ENCODE measurements at regions not wholly inside any gene's neighbourhood (a gene's known extent, or its start where the extent isn't known, plus 50 kb on each side); places are given as distances from the start of the nearest gene placed in this dataset.

DNA sequence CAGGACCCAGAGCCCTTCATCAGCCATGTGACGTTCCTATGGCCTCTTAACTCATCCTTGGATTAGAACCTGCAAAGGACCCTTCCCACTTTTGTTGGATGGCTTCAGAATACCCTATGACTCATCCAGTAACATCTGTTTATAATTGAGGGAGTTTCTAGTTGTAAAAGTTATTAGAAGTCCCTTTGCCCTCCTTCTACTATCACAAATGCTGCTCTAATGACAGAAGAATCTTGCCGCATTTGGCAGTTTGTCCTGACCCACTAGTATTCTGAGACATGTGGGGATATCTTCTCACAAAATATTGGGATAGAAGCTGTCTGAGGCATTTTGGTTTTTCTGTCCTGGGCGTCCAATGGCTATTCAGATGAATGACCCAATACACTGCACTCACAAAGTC lies 251.8 kb upstream of the TMEM72 start:
- no peak overlapping the region for H2AFZ ChIP-seq (ENCODE audit: low read depth, low read length, severe bottlenecking)
- no peaks in the 10 kb centered on the region for H3K79me2 ChIP-seq (ENCODE audit: insufficient read depth, low read length)
- no peak overlapping the region for H3K27ac ChIP-seq (ENCODE audit: low read depth, low read length)

DNA sequence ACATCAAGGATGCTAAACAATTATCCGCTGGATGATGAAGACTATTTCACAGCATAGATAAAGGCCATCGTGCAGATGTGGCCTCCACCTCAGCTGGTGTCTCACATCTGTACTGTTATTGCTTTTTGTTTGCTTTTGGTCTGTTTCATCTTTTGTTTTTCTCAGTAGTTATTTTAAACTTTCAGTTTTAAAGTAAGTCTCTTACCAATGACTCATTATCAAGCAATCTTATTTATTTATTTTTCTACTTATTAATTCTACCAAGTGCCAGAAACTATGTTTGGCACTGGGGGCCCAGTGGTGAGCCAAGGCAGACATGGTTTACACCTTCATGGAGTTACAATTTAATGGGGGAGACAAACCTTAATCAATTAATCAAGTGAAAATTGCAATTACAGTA lies 250.9 kb upstream of the TMEM72 start:
- Histone ChIP-seq H3K4me3 (ENCODE audit: insufficient read depth, low read length, poor library complexity, severe bottlenecking) (no peak overlapping the region), H3K9me3 (ENCODE audit: insufficient read depth, low read length) (no peaks in the 10 kb centered on the region), H4K20me1 (ENCODE audit: low read depth, low read length) (no peaks in the 10 kb centered on the region), H3K27ac (ENCODE audit: low read depth, low read length) (no peak overlapping the region), H3K27me3 (ENCODE audit: low read length) (no peaks in the 10 kb centered on the region), H2AFZ (ENCODE audit: low read depth, low read length, severe bottlenecking) (no peak overlapping the region), H3K9ac (ENCODE audit: low read length) (no peak overlapping the region), H3F3A (ENCODE audit: insufficient read depth) (no peaks in the 10 kb centered on the region), H3K79me2 (ENCODE audit: insufficient read depth, low read length) (no peaks in the 10 kb centered on the region), H3K36me3 (ENCODE audit: low read length) (no peaks in the 10 kb centered on the region), H3K9me2 (replicated peaks; ENCODE audit: insufficient read depth, low read length) (no peaks in the 10 kb centered on the region), H3K4me2 (ENCODE audit: low read depth, low read length, poor library complexity, severe bottlenecking) (no peak overlapping the region)
- TF ChIP-seq EZH2phosphoT487 (conservative IDR thresholded peaks at IDR 0.05; ENCODE audit: low read length) = no peak
- TF ChIP-seq, protein P1, sequence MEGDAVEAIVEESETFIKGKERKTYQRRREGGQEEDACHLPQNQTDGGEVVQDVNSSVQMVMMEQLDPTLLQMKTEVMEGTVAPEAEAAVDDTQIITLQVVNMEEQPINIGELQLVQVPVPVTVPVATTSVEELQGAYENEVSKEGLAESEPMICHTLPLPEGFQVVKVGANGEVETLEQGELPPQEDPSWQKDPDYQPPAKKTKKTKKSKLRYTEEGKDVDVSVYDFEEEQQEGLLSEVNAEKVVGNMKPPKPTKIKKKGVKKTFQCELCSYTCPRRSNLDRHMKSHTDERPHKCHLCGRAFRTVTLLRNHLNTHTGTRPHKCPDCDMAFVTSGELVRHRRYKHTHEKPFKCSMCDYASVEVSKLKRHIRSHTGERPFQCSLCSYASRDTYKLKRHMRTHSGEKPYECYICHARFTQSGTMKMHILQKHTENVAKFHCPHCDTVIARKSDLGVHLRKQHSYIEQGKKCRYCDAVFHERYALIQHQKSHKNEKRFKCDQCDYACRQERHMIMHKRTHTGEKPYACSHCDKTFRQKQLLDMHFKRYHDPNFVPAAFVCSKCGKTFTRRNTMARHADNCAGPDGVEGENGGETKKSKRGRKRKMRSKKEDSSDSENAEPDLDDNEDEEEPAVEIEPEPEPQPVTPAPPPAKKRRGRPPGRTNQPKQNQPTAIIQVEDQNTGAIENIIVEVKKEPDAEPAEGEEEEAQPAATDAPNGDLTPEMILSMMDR (IDR thresholded peaks at IDR 0.05; ENCODE audit: insufficient read depth, low read length, poor library complexity, severe bottlenecking) = no peak

More for the DNA sequence above, 251.8 kb upstream of the TMEM72 start:
- no peaks in the 10 kb centered on the region for H3K36me3 ChIP-seq (ENCODE audit: low read length)
- no peaks in the 10 kb centered on the region for H4K20me1 ChIP-seq (ENCODE audit: low read depth, low read length)
- H3K4me3 ChIP-seq (ENCODE audit: insufficient read depth, low read length, poor library complexity, severe bottlenecking) = no peak overlapping the region
- no peaks in the 10 kb centered on the region for H3F3A ChIP-seq (ENCODE audit: insufficient read depth)
- no peak overlapping the region for H3K9ac ChIP-seq (ENCODE audit: low read length)
- H3K9me3 ChIP-seq (ENCODE audit: insufficient read depth, low read length) = no peaks in the 10 kb centered on the region
- no peak overlapping the region for H3K4me2 ChIP-seq (ENCODE audit: low read depth, low read length, poor library complexity, severe bottlenecking)
- H3K9me2 ChIP-seq (replicated peaks; ENCODE audit: insufficient read depth, low read length) = no peaks in the 10 kb centered on the region
- H3K27me3 ChIP-seq (ENCODE audit: low read length) = no peaks in the 10 kb centered on the region
- no peak for TF ChIP-seq EZH2phosphoT487 (conservative IDR thresholded peaks at IDR 0.05; ENCODE audit: low read length)
- TF ChIP-seq, protein P1 (IDR thresholded peaks at IDR 0.05; ENCODE audit: insufficient read depth, low read length, poor library complexity, severe bottlenecking) = no peak

DNA sequence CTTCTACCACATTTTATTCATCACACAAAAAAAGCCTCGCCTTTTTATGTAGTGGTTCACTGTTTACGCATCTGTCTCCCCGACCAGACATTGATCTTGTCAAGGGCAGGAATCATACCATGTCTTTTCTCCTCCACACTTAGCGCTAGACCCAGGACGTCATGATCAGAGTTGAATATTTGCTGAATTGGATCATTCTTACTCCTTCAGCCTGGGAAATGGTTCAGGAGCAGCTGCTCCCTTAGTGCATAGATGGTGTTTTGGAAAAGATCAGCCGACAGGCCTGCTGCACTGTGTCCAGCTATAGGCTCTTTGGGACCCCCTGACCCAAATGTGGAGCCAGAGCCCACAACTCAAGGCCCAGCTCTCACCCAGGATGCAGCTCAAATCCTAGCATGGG lies 249.1 kb upstream of the TMEM72 start:
- H3F3A ChIP-seq (ENCODE audit: insufficient read depth) = no peaks in the 10 kb centered on the region
- no peaks in the 10 kb centered on the region for H3K27me3 ChIP-seq (ENCODE audit: low read length)
- no peaks in the 10 kb centered on the region for H3K9me2 ChIP-seq (replicated peaks; ENCODE audit: insufficient read depth, low read length)
- no peak for TF ChIP-seq EZH2phosphoT487 (conservative IDR thresholded peaks at IDR 0.05; ENCODE audit: low read length)
- TF ChIP-seq, protein P1 (IDR thresholded peaks at IDR 0.05; ENCODE audit: insufficient read depth, low read length, poor library complexity, severe bottlenecking) = no peak
- no peak overlapping the region for H2AFZ ChIP-seq (ENCODE audit: low read depth, low read length, severe bottlenecking)
- no peaks in the 10 kb centered on the region for H3K9me3 ChIP-seq (ENCODE audit: insufficient read depth, low read length)
- H4K20me1 ChIP-seq (ENCODE audit: low read depth, low read length) = no peaks in the 10 kb centered on the region
- no peaks in the 10 kb centered on the region for H3K79me2 ChIP-seq (ENCODE audit: insufficient read depth, low read length)
- no peak overlapping the region for H3K4me3 ChIP-seq (ENCODE audit: insufficient read depth, low read length, poor library complexity, severe bottlenecking)
- no peaks in the 10 kb centered on the region for H3K36me3 ChIP-seq (ENCODE audit: low read length)
- H3K9ac ChIP-seq (ENCODE audit: low read length) = no peak overlapping the region
- no peak overlapping the region for H3K27ac ChIP-seq (ENCODE audit: low read depth, low read length)
- H3K4me2 ChIP-seq (ENCODE audit: low read depth, low read length, poor library complexity, severe bottlenecking) = no peak overlapping the region
